ENCODE measurements at regions not wholly inside any gene's neighbourhood (a gene's known extent, or its start where the extent isn't known, plus 50 kb on each side); places are given as distances from the start of the nearest gene placed in this dataset.

DNA sequence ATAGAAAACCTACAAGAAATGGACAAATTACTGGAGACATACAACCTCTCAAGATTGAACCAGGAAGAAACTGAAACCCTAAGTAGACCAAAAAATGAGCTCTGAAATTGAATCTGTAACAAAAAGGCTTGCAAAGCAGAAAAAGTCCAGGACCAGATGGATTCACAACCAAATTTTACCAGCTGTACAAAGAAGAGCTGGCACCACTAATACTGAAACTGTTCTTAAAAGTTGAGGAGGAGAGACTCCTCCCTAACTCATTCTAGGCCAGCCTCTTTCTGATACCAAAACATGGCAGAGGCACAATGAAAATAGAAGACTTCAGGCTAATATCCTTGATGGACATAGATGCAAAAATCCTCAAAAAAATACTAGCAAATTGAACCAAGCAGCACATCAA, 542.3 kb downstream of the CYLC2 start:
- TF ChIP-seq, protein P1, sequence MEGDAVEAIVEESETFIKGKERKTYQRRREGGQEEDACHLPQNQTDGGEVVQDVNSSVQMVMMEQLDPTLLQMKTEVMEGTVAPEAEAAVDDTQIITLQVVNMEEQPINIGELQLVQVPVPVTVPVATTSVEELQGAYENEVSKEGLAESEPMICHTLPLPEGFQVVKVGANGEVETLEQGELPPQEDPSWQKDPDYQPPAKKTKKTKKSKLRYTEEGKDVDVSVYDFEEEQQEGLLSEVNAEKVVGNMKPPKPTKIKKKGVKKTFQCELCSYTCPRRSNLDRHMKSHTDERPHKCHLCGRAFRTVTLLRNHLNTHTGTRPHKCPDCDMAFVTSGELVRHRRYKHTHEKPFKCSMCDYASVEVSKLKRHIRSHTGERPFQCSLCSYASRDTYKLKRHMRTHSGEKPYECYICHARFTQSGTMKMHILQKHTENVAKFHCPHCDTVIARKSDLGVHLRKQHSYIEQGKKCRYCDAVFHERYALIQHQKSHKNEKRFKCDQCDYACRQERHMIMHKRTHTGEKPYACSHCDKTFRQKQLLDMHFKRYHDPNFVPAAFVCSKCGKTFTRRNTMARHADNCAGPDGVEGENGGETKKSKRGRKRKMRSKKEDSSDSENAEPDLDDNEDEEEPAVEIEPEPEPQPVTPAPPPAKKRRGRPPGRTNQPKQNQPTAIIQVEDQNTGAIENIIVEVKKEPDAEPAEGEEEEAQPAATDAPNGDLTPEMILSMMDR (conservative IDR thresholded peaks at IDR 0.05) = no peak
- TF ChIP-seq EZH2 (IDR thresholded peaks at IDR 0.05; ENCODE audit: low read depth) = no peak

Data from PC-9 (cell line).